Rectal smooth muscle tissue (tissue), 1 donor: ENCODE measurements at regions not wholly inside any gene's neighbourhood (a gene's known extent, or its start where the extent isn't known, plus 50 kb on each side); places are given as distances from the start of the nearest gene placed in this dataset.

ENCODE experiments used
- H3K27ac ChIP-seq: one replicate; pipeline ENCODE4 v1.7.0; 2013; ENCODE audit warnings: low read depth, low read length, inconsistent platforms
- H3K27me3 ChIP-seq: one replicate; pipeline ENCODE4 v1.7.0; 2013; ENCODE audit warnings: low read length; ENCODE audit not compliant: control insufficient read depth, insufficient read depth
- H3K36me3 ChIP-seq: one replicate; pipeline ENCODE4 v1.7.0; 2013; ENCODE audit warnings: low read length; ENCODE audit not compliant: control insufficient read depth, insufficient read depth
- H3K4me1 ChIP-seq: one replicate; pipeline ENCODE4 v1.7.0; 2013; ENCODE audit warnings: low read length; ENCODE audit not compliant: control insufficient read depth, insufficient read depth
- H3K4me3 ChIP-seq: one replicate; pipeline ENCODE4 v1.7.0; 2013; ENCODE audit warnings: low read length
- H3K9ac ChIP-seq: one replicate; pipeline ENCODE4 v1.7.0; 2013; ENCODE audit warnings: low read length

DNA sequence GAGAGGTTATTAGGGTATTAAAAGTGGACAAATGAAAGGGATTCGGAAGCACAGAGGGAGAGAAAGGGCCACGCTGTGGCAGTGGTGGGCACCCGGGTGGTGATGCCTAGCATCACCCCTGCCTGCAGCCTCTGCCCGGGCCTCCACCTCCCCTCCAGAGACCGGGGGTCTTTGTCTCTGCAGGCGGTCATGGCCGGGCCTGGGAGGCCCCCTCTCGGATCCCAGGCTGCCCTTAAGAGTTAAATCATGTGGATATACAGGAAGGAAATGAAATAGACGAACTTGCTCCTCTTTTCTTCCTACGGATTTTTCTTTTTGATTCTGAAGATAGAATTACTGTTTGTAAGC, 319.6 kb downstream of the ZNF536 start:
- Histone ChIP-seq H3K27ac (no peak overlapping the region), H3K27me3 (no peaks in the 10 kb centered on the region)

DNA sequence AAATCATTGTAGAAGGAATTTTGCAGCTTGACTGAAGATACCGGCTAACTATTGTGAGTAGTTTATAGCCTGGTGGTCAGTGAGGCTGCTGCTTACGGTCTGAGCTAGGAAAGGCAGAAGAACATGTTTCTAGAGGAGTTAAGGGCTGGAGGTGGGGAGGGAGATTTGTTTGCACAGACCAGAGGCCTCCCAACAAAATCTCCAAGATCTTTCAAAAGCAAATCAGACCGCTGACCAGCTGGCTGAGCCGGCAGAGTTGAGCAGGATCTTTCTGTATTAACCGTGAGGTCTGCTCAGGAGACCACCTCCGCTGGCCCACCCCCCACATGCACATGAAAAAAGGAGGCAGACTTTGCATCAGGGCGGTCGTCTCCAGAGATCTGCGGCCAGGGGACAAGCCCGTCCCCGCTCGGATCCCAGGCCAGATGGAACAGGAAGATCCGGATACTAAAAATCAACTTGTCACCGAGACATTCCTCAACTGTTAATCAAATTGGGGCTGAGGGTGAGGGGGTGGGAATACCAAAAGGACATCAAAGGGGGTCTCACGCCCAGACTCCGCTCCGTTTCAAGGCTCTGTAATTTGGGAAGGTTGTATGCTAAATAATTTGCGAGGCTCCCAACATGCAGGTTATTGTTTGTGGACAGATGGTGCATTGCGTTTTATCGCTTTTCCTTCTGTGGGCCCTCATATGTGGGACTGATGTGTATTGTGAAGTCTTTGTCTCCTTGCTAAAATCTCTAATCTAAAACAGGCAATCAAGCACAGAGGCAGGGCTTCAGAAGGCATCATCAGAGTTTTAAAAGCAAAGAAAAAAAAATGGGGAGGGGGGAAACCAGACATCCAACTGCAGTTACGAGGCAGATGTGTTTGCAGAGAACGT, 319.0 kb downstream of the ZNF536 start:
- Histone ChIP-seq H3K27ac (no peak overlapping the region), H3K27me3 (no peaks in the 10 kb centered on the region), H3K4me1 (peaks cover 11% of the 10 kb centered on the region), H3K4me3 (no peak overlapping the region), H3K36me3 (no peaks in the 10 kb centered on the region), H3K9ac (no peak overlapping the region)

More for the DNA sequence above, 319.6 kb downstream of the ZNF536 start:
- no peak overlapping the region for H3K4me3 ChIP-seq
- no peak overlapping the region for H3K9ac ChIP-seq
- no peaks in the 10 kb centered on the region for H3K36me3 ChIP-seq
- peaks cover 7% of the 10 kb centered on the region for H3K4me1 ChIP-seq

GRCh38 chr19:30690525-30690924, 318.3 kb downstream of the ZNF536 start:
- H3K9ac ChIP-seq = no peak overlapping the region
- no peaks in the 10 kb centered on the region for H3K27me3 ChIP-seq
- H3K36me3 ChIP-seq = no peaks in the 10 kb centered on the region
- no peak overlapping the region for H3K27ac ChIP-seq
- no peak overlapping the region for H3K4me3 ChIP-seq
- peaks cover 11% of the 10 kb centered on the region for H3K4me1 ChIP-seq

DNA sequence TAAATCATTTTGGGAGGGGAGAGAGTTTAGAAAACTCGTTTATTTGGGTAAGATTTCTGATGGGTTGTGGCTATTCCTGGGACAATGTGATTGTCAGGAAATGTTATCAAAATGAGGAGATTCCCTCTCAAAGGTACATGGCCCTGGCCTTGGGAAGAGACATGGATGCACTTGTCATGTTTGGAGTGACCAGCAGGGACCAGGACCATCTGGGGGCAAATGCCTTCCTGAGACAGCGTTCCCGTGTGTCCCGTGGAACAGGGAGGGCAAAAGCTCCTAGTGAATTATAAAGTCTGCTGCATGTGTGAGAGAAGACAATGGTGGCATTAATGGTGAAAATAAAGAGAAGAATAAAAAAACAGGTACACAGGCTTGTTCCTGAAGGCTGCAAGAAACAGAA, 317.3 kb downstream of the ZNF536 start:
- H3K36me3 ChIP-seq = no peaks in the 10 kb centered on the region
- H3K27me3 ChIP-seq = no peaks in the 10 kb centered on the region
- peaks cover 11% of the 10 kb centered on the region for H3K4me1 ChIP-seq
- no peak overlapping the region for H3K4me3 ChIP-seq
- H3K9ac ChIP-seq = no peak overlapping the region
- no peak overlapping the region for H3K27ac ChIP-seq

DNA sequence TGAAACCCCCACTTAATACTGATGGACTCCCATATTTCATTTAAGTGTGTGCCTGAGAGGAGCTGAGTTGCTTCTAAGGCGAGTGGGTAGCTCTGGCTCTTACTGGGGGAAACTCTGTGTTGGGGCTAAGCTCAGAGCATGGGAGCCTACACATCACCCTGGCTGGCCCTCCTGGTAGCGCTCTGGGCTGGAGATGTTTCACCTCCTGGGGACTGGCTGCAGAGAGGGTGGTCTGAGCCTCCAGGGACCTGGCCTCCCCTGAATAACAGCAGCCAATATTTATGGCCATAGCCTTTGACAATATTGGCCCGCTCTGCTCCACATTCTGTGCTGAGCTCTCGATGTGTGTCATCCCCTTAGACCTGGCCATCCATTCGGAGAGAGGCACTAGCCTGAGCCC, 316.5 kb downstream of the ZNF536 start:
- peaks cover 11% of the 10 kb centered on the region for H3K4me1 ChIP-seq
- no peak overlapping the region for H3K27ac ChIP-seq
- no peaks in the 10 kb centered on the region for H3K27me3 ChIP-seq
- no peak overlapping the region for H3K9ac ChIP-seq
- H3K36me3 ChIP-seq = no peaks in the 10 kb centered on the region
- H3K4me3 ChIP-seq = no peak overlapping the region

DNA sequence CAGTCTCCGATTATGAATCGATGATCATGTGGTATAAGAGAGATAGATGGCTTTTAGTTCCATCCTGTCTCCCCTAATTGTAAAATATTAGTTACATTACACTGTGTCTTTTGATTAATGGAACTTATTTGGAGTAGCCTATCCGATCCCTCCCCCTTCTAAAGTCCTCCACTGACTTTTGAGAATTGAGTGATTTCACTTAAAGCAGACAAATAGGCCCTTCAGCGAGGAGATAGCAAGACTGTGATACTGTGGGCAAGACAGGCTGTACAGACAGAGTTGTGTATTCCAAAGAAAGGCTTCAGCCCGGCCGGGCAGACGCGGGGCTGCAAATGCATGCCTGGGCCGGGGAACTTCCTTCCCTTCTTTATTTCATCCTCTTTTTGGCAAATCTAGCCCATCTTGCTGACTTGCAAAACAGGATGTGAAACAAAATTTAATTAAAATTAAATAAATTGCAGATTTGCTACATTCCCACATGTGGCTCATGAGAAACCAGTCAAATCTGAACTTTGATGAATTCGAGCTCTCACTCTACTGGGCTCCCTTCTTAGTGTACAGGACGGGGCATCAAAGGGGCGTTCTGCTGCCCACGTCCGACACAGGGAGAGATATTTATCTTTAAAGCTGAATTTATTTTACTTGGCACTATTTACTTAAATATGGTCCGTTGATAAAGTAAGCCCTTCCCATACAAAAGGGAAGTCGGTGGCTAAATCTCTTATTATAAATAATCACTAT, 314.8 kb downstream of the ZNF536 start:
- peak overlapping the region; percentile 25 for H3K4me3 ChIP-seq
- H3K27ac ChIP-seq = no peak overlapping the region
- H3K9ac ChIP-seq = no peak overlapping the region
- H3K27me3 ChIP-seq = no peaks in the 10 kb centered on the region
- H3K36me3 ChIP-seq = no peaks in the 10 kb centered on the region
- H3K4me1 ChIP-seq = peaks cover 10% of the 10 kb centered on the region

DNA sequence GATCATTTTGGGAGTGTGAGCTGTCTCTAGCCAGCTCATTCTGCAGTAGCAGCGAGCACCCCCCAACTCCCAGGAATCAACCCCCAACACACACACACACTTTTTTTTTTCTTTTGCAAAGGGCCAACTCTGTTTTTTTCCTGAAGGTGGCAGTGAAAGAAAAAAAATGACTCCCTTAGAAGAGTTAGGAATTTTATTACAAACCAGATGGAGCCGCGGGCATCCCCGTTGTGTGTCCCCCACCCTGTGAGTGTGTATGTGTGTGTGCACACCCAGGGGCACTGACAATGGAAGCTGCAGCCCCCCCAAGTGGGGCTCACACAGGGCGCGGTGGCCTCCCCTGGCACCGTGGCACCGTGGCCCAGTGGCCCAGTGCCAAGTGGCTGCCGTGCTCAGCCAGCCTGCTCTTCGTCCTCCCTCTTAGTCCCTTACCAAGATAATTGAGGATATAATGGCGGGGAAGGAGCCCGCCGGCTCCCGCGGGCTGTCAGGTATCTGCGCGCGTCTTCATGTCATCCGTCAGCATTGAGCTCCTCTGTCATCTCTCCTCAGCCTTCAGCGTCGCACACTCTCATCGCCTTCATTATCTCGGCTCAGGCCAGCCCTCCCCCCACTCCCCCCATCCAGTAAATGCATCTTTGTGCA, 314.1 kb downstream of the ZNF536 start:
- peaks cover 6% of the 10 kb centered on the region for H3K4me1 ChIP-seq
- H3K36me3 ChIP-seq = no peaks in the 10 kb centered on the region
- H3K9ac ChIP-seq = no peak overlapping the region
- no peaks in the 10 kb centered on the region for H3K27me3 ChIP-seq
- H3K27ac ChIP-seq = no peak overlapping the region
- H3K4me3 ChIP-seq = peak overlapping the region; percentile 25

GRCh38 chr19:30685426-30686000, 313.3 kb downstream of the ZNF536 start:
- no peak overlapping the region for H3K4me3 ChIP-seq
- no peaks in the 10 kb centered on the region for H3K36me3 ChIP-seq
- no peak overlapping the region for H3K27ac ChIP-seq
- peaks cover 6% of the 10 kb centered on the region for H3K4me1 ChIP-seq
- H3K27me3 ChIP-seq = no peaks in the 10 kb centered on the region
- H3K9ac ChIP-seq = no peak overlapping the region

GRCh38 chr19:30684613-30685012, 312.4 kb downstream of the ZNF536 start:
- Histone ChIP-seq H3K27ac (no peak overlapping the region), H3K4me3 (no peak overlapping the region), H3K27me3 (no peaks in the 10 kb centered on the region), H3K4me1 (peaks cover 6% of the 10 kb centered on the region), H3K9ac (no peak overlapping the region), H3K36me3 (no peaks in the 10 kb centered on the region)

DNA sequence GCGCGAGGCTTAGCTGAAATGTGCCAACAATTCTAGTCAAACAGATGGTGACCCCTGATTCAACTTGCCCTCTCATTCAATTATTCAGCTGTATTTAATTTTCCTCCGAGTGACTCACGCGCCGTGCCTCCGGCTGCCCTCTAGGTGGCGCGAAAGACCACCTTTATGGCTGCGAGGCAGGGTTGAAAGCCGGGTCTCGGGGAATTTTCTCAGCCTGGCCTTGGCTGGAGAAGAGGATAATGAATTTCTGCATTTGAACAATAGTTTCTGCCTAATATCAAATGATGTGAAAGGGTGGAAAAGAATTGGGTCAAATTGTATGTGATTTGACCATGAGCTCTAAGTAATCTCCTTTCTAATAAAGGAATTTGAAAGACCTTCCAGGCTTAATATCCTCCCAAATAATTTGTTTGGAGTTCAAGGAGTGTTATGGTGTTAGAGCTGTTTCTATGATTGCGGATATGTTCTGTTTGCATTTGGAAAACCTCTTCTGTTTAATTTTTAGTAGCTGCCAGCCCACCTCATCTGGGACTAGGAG, 310.9 kb downstream of the ZNF536 start:
- Histone ChIP-seq H3K9ac (no peak overlapping the region), H3K27me3 (no peaks in the 10 kb centered on the region), H3K27ac (no peak overlapping the region), H3K4me3 (no peak overlapping the region), H3K4me1 (peaks cover 6% of the 10 kb centered on the region), H3K36me3 (no peaks in the 10 kb centered on the region)

DNA sequence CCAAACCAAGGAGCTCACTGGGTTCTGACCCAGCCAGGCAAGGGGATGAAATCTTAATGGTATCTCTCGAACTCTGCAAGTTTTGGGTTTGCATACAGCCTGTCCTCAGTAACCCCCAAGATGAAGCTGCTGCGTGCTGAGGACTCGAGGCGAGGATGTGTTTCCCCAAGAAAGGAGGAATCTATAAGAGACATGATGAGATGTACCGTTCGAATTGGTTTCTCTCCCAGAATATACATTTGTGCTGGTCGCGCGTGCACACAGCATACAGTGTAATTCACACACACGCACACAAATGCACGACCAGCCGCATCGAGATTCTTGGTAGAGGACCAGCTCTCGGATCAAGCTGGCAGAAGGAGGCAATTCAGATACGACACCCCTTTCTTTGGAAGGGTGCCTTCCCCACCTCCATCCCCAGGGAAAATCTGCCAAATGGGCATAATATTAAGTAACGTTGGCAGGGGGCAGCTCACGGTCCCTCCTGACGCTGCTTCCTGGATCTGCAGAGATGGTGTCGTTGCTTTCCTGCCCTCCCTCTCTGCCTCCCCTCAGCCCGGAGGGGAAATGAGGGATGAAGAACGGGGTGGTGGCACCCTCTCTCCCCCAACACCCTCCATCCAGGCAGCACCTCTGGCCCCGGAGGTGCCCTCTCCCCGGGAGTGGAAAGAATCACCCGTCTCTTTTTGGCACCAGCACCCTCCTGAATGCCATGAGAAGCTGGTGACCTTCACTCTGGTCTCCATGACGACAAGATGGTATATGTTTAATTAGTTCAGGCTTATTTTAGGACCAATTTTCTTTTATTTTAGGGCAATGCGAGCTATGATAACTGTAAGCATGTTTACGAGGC, 310.2 kb downstream of the ZNF536 start:
- H3K9ac ChIP-seq = no peak overlapping the region
- no peaks in the 10 kb centered on the region for H3K36me3 ChIP-seq
- H3K27ac ChIP-seq = peak overlapping the region; percentile 14
- no peak overlapping the region for H3K4me3 ChIP-seq
- peaks cover 6% of the 10 kb centered on the region for H3K4me1 ChIP-seq
- no peaks in the 10 kb centered on the region for H3K27me3 ChIP-seq
